Keratinocyte (primary cell): ENCODE measurements at regions not wholly inside any gene's neighbourhood (a gene's known extent, or its start where the extent isn't known, plus 50 kb on each side); places are given as distances from the start of the nearest gene placed in this dataset.

Experiments used
- DNase-seq: peaks from one replicate; pipeline ENCODE4 v3.0.0-alpha.2; 2011; ENCODE audit warnings: low read depth, missing footprints, low spot score
- FAIRE-seq: peaks from 2 replicates; lab custom pipeline; 2011; peaks lifted over from hg19 to GRCh38; lab: Jason Lieb, UNC
- H2AFZ ChIP-seq: 2 replicates; pipeline ENCODE4 v1.6.0; 2012; ENCODE audit warnings: low read length, control low read depth, inconsistent platforms; ENCODE audit not compliant: control insufficient read depth
- H3K27ac ChIP-seq: 2 replicates; pipeline ENCODE4 v1.5.1; 2011; ENCODE audit warnings: low read length; ENCODE audit not compliant: control insufficient read depth, insufficient read depth
- H3K27me3 ChIP-seq: 3 replicates; pipeline ENCODE4 v1.6.0; 2011; ENCODE audit warnings: low read length; ENCODE audit not compliant: control insufficient read depth, insufficient read depth; ENCODE audit errors: extremely low read depth
- H3K36me3 ChIP-seq, 2 experiments: 2 replicates in 1 of 2; 3 replicates in 1 of 2; pipeline ENCODE4 v1.5.1; 2011; ENCODE audit warnings: low read length in 2 of 2, mild to moderate bottlenecking in 1 of 2; ENCODE audit not compliant: control insufficient read depth in 2 of 2, insufficient read depth in 2 of 2; ENCODE audit errors: extremely low read depth in 1 of 2
- H3K4me1 ChIP-seq: 3 replicates; pipeline ENCODE4 v1.5.1; 2011; ENCODE audit warnings: low read length; ENCODE audit not compliant: control insufficient read depth, insufficient read depth; ENCODE audit errors: extremely low read depth
- H3K4me2 ChIP-seq: 3 replicates; pipeline ENCODE4 v1.6.0; 2011; ENCODE audit warnings: low read depth, low read length; ENCODE audit not compliant: control insufficient read depth, insufficient read depth; ENCODE audit errors: extremely low read depth
- H3K4me3 ChIP-seq, 3 experiments: fragments of 200-600 bp in 1 of 3; sonication (generic) in 1 of 3; 2 replicates in 2 of 3; 3 replicates in 1 of 3; pipeline ENCODE4 v1.5.1; 2011 to 2016; ENCODE audit warnings: low read length in 3 of 3, mild to moderate bottlenecking in 3 of 3, control low read depth in 2 of 3, inconsistent platforms in 1 of 3, low read depth in 1 of 3, mixed read lengths in 1 of 3, mixed run types in 1 of 3, moderate library complexity in 1 of 3; ENCODE audit not compliant: control insufficient read depth in 2 of 3, insufficient read depth in 2 of 3; ENCODE audit errors: extremely low read depth in 1 of 3
- H3K79me2 ChIP-seq: 2 replicates; pipeline ENCODE4 v1.6.0; 2012; ENCODE audit warnings: low read length; ENCODE audit not compliant: control insufficient read depth, insufficient read depth
- H3K9ac ChIP-seq: 3 replicates; pipeline ENCODE4 v1.6.0; 2011; ENCODE audit warnings: low read length; ENCODE audit not compliant: control insufficient read depth, insufficient read depth; ENCODE audit errors: extremely low read depth
- H3K9me1 ChIP-seq: 3 replicates; pipeline ENCODE4 v1.6.0; 2011; ENCODE audit warnings: low read length; ENCODE audit not compliant: control insufficient read depth, insufficient read depth; ENCODE audit errors: extremely low read depth
- H3K9me3 ChIP-seq: 2 replicates; pipeline ENCODE4 v1.5.1; 2012; ENCODE audit warnings: low read depth, low read length; ENCODE audit not compliant: control insufficient read depth
- H4K20me1 ChIP-seq: 3 replicates; pipeline ENCODE4 v1.6.0; 2011; ENCODE audit warnings: low read length; ENCODE audit not compliant: control insufficient read depth, insufficient read depth; ENCODE audit errors: extremely low read depth
- EZH2 ChIP-seq: IDR thresholded peaks from one replicate; pipeline ENCODE4 v1.6.1; 2012; ENCODE audit warnings: inconsistent platforms, mild to moderate bottlenecking, low read length, moderate library complexity
- dilution Hi-C: fragments of 300-500 bp; cut with MboI; formaldehyde crosslinking; loops from one replicate; pipeline ENCODE4 v1.7.0; 2020; ENCODE audit warnings: low sequenced_read_pairs; ENCODE audit not compliant: extremely low pct_ligation_motif_present
- TF ChIP-seq, protein P1 (sequence below), 3 experiments: IDR thresholded peaks in 1 of 3; conservative IDR thresholded peaks in 1 of 3; optimal IDR thresholded peaks in 1 of 3; 2 replicates in 2 of 3; 3 replicates in 1 of 3; pipeline versions ENCODE3 to v1.5.1; 2011; ENCODE audit warnings: low read length in 3 of 3, mild to moderate bottlenecking in 3 of 3, moderate library complexity in 2 of 3, control low read depth in 1 of 3, inconsistent platforms in 1 of 3; ENCODE audit not compliant: insufficient read depth in 2 of 3; ENCODE audit errors: extremely low read depth in 1 of 3

GRCh38 chr3:90129730-90130129 lies 1022.3 kb downstream of the EPHA3 start:
- dilution Hi-C loops = no loop called here

GRCh38 chr3:90132197-90132596 lies 1024.8 kb downstream of the EPHA3 start:
- Histone ChIP-seq H3K9ac (no peak overlapping the region), H3K4me2 (no peak overlapping the region), H2AFZ (no peak overlapping the region), H4K20me1 (no peaks in the 10 kb centered on the region), H3K4me3 (no peak overlapping the region), H3K9me1 (no peaks in the 10 kb centered on the region), H3K4me1 (no peaks in the 10 kb centered on the region), H3K36me3 (no peaks in the 10 kb centered on the region), H3K27ac (no peak overlapping the region), H3K79me2 (no peaks in the 10 kb centered on the region), H3K9me3 (no peaks in the 10 kb centered on the region), H3K27me3 (no peaks in the 10 kb centered on the region)
- FAIRE-seq (no peak), DNase-seq (no peak)
- dilution Hi-C loops = no loop called here
- TF ChIP-seq, protein P1, sequence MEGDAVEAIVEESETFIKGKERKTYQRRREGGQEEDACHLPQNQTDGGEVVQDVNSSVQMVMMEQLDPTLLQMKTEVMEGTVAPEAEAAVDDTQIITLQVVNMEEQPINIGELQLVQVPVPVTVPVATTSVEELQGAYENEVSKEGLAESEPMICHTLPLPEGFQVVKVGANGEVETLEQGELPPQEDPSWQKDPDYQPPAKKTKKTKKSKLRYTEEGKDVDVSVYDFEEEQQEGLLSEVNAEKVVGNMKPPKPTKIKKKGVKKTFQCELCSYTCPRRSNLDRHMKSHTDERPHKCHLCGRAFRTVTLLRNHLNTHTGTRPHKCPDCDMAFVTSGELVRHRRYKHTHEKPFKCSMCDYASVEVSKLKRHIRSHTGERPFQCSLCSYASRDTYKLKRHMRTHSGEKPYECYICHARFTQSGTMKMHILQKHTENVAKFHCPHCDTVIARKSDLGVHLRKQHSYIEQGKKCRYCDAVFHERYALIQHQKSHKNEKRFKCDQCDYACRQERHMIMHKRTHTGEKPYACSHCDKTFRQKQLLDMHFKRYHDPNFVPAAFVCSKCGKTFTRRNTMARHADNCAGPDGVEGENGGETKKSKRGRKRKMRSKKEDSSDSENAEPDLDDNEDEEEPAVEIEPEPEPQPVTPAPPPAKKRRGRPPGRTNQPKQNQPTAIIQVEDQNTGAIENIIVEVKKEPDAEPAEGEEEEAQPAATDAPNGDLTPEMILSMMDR (optimal IDR thresholded peaks at IDR 0.05 in 1 of 3, IDR thresholded peaks at IDR 0.05 in 1 of 3, conservative IDR thresholded peaks at IDR 0.05 in 1 of 3; ENCODE audit: extremely low read depth in 1 of 3, insufficient read depth in 2 of 3, low read length in 3 of 3) = no peak
- no peak for TF ChIP-seq EZH2

More at GRCh38 chr3:90129730-90130129, 1022.3 kb downstream of the EPHA3 start:
- Histone ChIP-seq H3K9ac (no peak overlapping the region), H3K27me3 (no peaks in the 10 kb centered on the region), H2AFZ (no peak overlapping the region), H3K4me2 (no peak overlapping the region), H3K79me2 (no peaks in the 10 kb centered on the region), H3K9me3 (no peaks in the 10 kb centered on the region), H3K27ac (no peak overlapping the region), H3K4me3 (no peak overlapping the region), H4K20me1 (no peaks in the 10 kb centered on the region), H3K36me3 (no peaks in the 10 kb centered on the region), H3K9me1 (no peaks in the 10 kb centered on the region), H3K4me1 (no peaks in the 10 kb centered on the region)
- FAIRE-seq (no peak), DNase-seq (no peak)
- TF ChIP-seq, protein P1 (optimal IDR thresholded peaks at IDR 0.05 in 1 of 3, IDR thresholded peaks at IDR 0.05 in 1 of 3, conservative IDR thresholded peaks at IDR 0.05 in 1 of 3; ENCODE audit: extremely low read depth in 1 of 3, insufficient read depth in 2 of 3, low read length in 3 of 3) = no peak
- TF ChIP-seq EZH2 = no peak
